HG03378 (cell line): ENCODE measurements at regions not wholly inside any gene's neighbourhood (a gene's known extent, or its start where the extent isn't known, plus 50 kb on each side); places are given as distances from the start of the nearest gene placed in this dataset.

Experiments
- ATAC-seq: cut with Tn5 transposase; IDR thresholded peaks from one replicate; pipeline ENCODE4 v1.9.1; 2021; ENCODE audit warnings: mild to moderate bottlenecking, moderate library complexity; ENCODE audit not compliant: unreplicated experiment

DNA sequence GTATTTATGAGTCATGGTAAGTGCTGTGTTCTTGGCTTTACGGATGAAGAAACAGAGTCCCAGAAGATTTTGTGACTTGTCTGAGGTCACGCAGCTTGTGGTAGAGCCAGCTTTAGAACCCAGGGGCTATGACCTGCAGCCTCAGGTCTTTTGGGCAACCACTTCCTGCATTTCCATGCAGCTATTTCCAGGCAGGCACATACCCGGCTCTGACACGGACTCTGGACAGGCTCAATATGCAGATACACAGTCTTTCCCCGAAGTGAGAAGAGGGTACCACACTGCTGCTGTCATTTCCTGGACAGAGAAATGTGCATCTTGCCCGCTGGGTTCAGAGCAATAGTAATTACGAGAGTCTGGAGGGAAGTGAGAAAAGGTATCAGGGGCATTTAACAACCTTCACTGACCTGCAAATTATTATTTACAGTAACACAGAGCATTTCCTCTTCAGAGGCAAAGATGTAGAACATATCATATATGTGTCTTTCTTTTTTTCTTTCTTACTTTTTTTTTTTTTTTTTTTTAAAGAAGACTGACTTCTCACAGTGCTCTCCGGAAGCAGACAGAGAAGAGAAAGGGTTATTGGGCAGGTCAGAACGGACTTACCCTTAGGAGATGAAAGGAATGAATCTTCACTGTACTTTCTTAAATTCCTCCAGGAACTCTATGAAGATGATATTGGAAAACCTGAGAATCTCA is 185.1 kb downstream of the CLIC5 start:
- peak; percentile 96 for ATAC-seq

GRCh38 chr6:45829873-45830272 is 185.8 kb downstream of the CLIC5 start:
- no peak for ATAC-seq

GRCh38 chr6:45827952-45828530 is 187.6 kb downstream of the CLIC5 start:
- ATAC-seq: no peak

DNA sequence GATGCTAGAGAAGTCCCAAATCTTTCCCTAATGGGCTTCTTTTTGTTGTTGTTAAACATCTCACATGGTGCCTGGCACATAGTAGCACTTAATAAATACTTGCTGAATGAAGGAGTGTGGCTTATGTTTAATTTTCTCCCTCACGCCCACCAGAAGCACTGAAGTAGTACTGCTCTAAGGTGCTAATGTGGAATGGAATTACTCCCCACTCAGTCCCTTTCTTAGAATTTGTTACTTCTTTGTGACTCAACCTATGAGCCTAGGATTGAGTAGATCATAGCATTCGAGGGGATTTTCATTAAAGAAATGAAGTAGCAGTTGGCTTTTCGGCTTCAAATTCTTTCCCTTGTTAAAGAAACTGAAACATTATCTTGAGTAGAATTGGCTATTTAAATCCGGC is 192.8 kb downstream of the CLIC5 start:
- ATAC-seq: no peak

- ATAC-seq: no peak
Measured at GRCh38 chr6:45822246-45822812, 193.3 kb downstream of the CLIC5 start.

- no peak for ATAC-seq
Measured at GRCh38 chr6:45818655-45819054, 197.0 kb downstream of the CLIC5 start.

GRCh38 chr6:45816674-45817297 is 198.9 kb downstream of the CLIC5 start:
- no peak for ATAC-seq

DNA sequence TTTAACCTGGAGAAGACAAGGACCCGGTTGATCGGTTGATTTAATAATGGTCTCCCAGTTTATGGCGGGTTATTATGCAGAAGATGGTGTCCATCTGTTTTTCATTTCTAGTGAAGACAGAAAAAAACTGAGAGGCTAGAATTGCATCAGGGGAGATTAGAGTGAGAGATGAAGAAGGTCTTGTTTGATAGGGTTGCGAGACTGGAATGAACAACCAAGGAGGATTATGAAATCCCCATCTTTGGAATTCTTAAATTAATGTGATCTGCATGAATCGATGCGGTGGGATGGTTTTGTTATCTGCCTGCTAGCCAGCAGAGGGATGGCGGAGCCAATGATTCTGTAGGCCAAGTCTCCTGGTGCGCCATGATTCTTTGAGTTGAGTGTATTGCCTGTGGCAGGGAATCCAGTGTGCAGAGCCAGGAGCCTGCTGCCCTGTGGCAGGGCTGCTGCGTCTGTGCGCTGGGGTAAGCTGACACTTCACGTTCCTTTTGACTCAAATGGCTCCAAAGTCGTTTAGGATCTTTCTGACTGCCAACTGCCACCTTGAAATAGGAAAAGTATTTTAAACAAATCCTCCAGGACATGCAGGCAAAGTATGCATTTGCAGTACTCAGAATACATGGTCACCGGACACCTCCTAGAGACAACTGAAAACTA is 200.1 kb downstream of the CLIC5 start:
- no peak for ATAC-seq

- no peak for ATAC-seq
Measured at GRCh38 chr6:45814772-45815171, 200.9 kb downstream of the CLIC5 start.

DNA sequence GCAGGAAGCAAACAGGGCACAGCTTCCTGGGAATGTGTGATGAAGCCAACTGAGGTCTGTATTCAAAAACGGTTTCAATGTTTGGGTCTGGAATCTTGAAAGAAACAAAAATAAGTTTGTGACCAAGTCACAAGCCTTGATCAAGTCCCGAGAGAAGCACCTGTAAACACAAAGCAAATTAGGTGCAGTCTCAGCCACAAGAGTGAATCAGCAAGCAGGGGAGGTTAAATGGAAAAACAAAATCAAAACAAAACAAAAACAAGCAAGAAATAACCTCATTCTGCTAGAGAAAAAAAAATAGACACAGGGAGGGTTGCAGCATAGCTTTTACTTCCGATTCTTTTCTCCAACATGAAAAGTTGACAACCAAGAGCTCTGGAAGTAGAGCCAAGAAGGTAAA is 201.7 kb downstream of the CLIC5 start:
- ATAC-seq: no peak

DNA sequence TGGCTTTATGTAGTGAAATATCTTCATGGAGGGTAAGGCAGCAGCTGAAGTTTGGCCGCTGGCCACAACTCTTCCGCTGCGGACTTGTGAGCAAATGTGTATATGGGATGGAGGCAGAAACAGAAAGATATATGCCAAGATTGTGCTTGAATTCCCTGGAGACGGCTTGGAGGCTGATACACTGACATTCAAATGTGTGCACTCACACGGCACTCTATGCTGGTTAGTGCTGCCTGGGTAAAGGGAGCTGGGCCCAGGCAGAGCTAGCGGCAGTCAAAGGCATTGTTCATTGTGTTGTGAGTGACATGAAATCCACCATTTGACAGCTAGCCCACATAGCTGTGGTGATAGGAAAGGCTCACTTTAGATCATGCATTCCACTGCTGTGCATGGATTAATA is 202.7 kb downstream of the CLIC5 start:
- ATAC-seq: no peak

GRCh38 chr6:45808917-45809316 is 206.7 kb downstream of the CLIC5 start:
- ATAC-seq: peak; percentile 56

- ATAC-seq: no peak
Measured at GRCh38 chr6:45808042-45808645, 207.5 kb downstream of the CLIC5 start.

DNA sequence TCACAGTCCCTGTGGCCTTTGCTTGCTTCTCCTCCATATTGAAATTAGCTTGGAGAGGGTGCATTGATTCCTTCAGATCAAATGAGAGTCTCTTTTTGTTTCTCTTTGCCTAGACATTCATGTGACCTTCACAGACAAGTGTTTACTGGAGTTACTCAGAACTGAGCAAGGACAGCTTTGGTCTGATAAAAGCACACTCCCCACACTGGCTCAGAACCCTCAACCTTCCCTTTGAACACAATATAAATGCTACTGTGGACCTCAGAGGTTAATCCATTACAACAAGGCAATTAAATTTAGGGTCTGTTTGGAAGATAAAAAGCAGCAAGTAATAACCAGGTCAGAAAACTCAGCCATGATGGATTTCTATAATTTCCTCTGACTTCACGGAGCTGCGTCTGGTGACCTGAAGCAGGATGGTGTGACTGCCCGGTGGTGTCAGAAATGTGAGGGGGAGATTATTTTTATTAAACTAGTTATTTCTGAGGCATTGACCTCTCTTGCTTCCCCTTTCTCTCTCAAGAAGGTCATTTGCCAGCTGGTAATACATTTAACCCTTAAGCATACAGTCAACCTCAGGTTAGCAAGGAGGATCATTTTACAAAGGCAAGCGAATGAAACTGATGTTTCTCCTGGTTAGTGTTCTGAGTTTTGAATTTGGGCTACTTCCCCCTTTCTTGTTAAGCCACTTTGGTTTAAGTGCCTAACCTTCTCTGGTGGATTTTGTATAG is 208.2 kb downstream of the CLIC5 start:
- ATAC-seq: no peak

- no peak for ATAC-seq
Measured at GRCh38 chr6:45806172-45806571, 209.5 kb downstream of the CLIC5 start.

DNA sequence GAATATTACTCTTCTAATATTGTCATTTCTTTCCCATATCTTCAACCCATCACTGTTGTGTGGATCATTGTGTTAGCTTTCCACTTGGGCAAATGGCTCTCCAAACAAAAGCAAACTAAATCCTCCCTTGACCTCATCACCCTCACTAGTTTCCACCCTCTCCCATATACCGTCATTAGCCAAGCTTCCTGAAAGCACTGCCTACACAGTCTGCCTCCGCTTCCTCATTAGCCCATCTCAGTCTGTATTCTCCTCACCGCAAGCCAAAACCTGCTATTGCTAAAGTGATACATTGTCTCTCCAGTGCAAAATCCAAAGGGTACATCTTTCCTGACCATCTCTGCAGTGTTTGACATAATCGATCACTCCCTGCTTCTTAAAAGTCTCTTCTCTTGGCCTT is 212.6 kb downstream of the CLIC5 start:
- ATAC-seq: no peak

DNA sequence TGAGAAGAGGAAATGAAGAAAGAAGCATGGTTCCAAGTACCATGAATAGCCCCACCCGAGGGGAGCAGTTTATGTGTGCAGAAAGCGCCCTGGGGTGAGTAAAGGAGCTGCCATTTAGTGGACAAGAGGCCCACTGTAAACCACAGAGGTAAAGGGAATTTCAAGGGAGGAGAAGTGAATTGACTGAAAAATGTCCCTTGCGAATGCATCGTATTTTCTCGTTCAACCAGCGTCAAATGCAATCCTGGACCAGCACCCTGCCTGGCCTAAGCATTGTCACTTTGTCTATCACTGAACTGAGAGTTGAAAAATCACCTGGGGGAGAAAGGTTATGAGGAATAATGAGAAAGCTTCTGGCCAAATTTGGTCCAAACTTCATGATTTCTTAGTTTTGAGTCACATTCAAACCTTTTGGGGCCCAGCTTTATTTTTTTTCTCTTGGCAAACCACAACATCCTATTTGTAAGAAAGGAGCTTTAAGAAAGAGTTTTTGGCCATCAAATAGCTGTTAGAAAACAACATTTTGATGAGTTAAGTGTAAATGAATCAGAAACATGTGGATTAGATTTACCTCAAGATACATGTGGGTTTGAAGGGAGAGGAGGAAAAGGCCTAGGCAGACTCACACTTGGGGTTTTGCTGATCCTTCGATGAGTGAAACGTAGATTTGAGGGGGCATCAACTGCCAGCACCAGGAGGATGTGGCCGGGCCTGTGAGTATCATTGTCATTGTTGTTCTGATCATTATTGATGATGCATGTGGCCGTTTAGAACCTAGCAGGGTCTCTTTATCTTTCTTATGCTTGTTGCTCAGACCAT is 214.0 kb downstream of the CLIC5 start:
- ATAC-seq: no peak

- no peak for ATAC-seq
Measured at GRCh38 chr6:45800911-45801310, 214.7 kb downstream of the CLIC5 start.

GRCh38 chr6:45795678-45796077 is 220.0 kb downstream of the CLIC5 start:
- ATAC-seq: no peak

DNA sequence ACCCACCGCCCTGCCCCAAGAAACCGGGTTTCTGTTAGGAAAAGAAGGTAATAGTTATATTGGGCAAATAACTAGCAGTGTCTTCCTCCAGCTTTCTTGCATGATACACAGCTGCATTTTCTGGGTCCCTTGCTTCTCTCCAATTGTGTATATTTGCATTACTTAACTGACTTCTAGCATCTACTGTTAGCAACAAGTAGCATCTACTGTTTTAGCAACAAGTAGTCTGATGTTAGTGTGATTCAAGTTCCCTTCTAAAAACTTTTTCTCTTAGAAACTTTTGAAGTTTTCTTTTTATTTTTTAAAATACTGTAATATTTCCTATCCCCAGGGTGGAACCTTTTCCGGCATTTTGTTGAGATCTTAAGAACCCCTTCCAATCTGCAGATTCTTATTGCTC is 221.2 kb downstream of the CLIC5 start:
- no peak for ATAC-seq
